GM18870 (cell line): ENCODE measurements at regions not wholly inside any gene's neighbourhood (a gene's known extent, or its start where the extent isn't known, plus 50 kb on each side); places are given as distances from the start of the nearest gene placed in this dataset.

Experiments used
- ATAC-seq: cut with Tn5 transposase; IDR thresholded peaks from one replicate; pipeline ENCODE4 v1.9.1; 2021; ENCODE audit warnings: moderate library complexity; ENCODE audit not compliant: unreplicated experiment

GRCh38 chr3:30113906-30114305 lies 492.5 kb upstream of the TGFBR2 start:
- ATAC-seq = no peak

GRCh38 chr3:30114918-30115317 lies 491.5 kb upstream of the TGFBR2 start:
- no peak for ATAC-seq

GRCh38 chr3:30122359-30122758 lies 484.0 kb upstream of the TGFBR2 start:
- no peak for ATAC-seq

- no peak for ATAC-seq
These were observed 483.2 kb upstream of the TGFBR2 start for GRCh38 chr3:30123224-30123623.

GRCh38 chr3:30123755-30124154 lies 482.6 kb upstream of the TGFBR2 start:
- no peak for ATAC-seq

- no peak for ATAC-seq
These were observed 481.7 kb upstream of the TGFBR2 start for GRCh38 chr3:30124435-30125370.

- ATAC-seq = no peak
These were observed 476.6 kb upstream of the TGFBR2 start for GRCh38 chr3:30129765-30130164.

GRCh38 chr3:30130391-30130790 lies 476.0 kb upstream of the TGFBR2 start:
- ATAC-seq = no peak

GRCh38 chr3:30131191-30131590 lies 475.2 kb upstream of the TGFBR2 start:
- no peak for ATAC-seq

GRCh38 chr3:30135190-30135589 lies 471.2 kb upstream of the TGFBR2 start:
- no peak for ATAC-seq

- ATAC-seq = no peak
These were observed 467.1 kb upstream of the TGFBR2 start for GRCh38 chr3:30139283-30139682.

- no peak for ATAC-seq
These were observed 465.9 kb upstream of the TGFBR2 start for GRCh38 chr3:30140356-30141075.

- ATAC-seq = no peak
These were observed 465.2 kb upstream of the TGFBR2 start for GRCh38 chr3:30141178-30141581.

GRCh38 chr3:30141927-30142326 lies 464.5 kb upstream of the TGFBR2 start:
- no peak for ATAC-seq

- ATAC-seq = no peak
These were observed 463.5 kb upstream of the TGFBR2 start for GRCh38 chr3:30142946-30143345.

- ATAC-seq = no peak
These were observed 461.1 kb upstream of the TGFBR2 start for GRCh38 chr3:30145281-30145680.

GRCh38 chr3:30146978-30147377 lies 459.4 kb upstream of the TGFBR2 start:
- ATAC-seq = no peak

- no peak for ATAC-seq
These were observed 451.5 kb upstream of the TGFBR2 start for GRCh38 chr3:30154853-30155252.

GRCh38 chr3:30155755-30156154 lies 450.6 kb upstream of the TGFBR2 start:
- ATAC-seq = no peak

- no peak for ATAC-seq
These were observed 449.6 kb upstream of the TGFBR2 start for GRCh38 chr3:30156586-30157498.

GRCh38 chr3:30161375-30161774 lies 445.0 kb upstream of the TGFBR2 start:
- no peak for ATAC-seq
